ENCODE measurements at regions not wholly inside any gene's neighbourhood (a gene's known extent, or its start where the extent isn't known, plus 50 kb on each side); places are given as distances from the start of the nearest gene placed in this dataset.

GRCh38 chr2:66382091-66382490 is 52.8 kb upstream of the MEIS1 start:
- DNase-seq = no peak

- no peak for DNase-seq
These were observed 55.5 kb upstream of the MEIS1 start for GRCh38 chr2:66379473-66379872.

GRCh38 chr2:66377832-66378231 is 57.1 kb upstream of the MEIS1 start:
- DNase-seq = no peak

- no peak for DNase-seq
These were observed 64.1 kb upstream of the MEIS1 start for GRCh38 chr2:66370824-66371223.

- no peak for DNase-seq
These were observed 68.3 kb upstream of the MEIS1 start for GRCh38 chr2:66366619-66367018.

GRCh38 chr2:66364495-66365333 is 70.2 kb upstream of the MEIS1 start:
- no peak for DNase-seq

GRCh38 chr2:66362701-66363100 is 72.2 kb upstream of the MEIS1 start:
- no peak for DNase-seq

GRCh38 chr2:66346231-66346664 is 88.7 kb upstream of the MEIS1 start:
- DNase-seq = no peak

- DNase-seq = no peak
These were observed 90.8 kb upstream of the MEIS1 start for GRCh38 chr2:66344087-66344663.

- no peak for DNase-seq
These were observed 91.7 kb upstream of the MEIS1 start for GRCh38 chr2:66343259-66343658.

- DNase-seq = no peak
These were observed 94.4 kb upstream of the MEIS1 start for GRCh38 chr2:66340521-66340920.

GRCh38 chr2:66334237-66335029 is 100.5 kb upstream of the MEIS1 start:
- no peak for DNase-seq

GRCh38 chr2:66331176-66331575 is 103.7 kb upstream of the MEIS1 start:
- DNase-seq = no peak

GRCh38 chr2:66329081-66329605 is 105.8 kb upstream of the MEIS1 start:
- DNase-seq = no peak

- DNase-seq = no peak
These were observed 107.7 kb upstream of the MEIS1 start for GRCh38 chr2:66327066-66327740.

GRCh38 chr2:66324909-66325528 is 109.9 kb upstream of the MEIS1 start:
- no peak for DNase-seq

GRCh38 chr2:66324356-66324755 is 110.6 kb upstream of the MEIS1 start:
- no peak for DNase-seq

- no peak for DNase-seq
These were observed 111.5 kb upstream of the MEIS1 start for GRCh38 chr2:66323406-66323805.

GRCh38 chr2:66322506-66323260 is 112.2 kb upstream of the MEIS1 start:
- DNase-seq = no peak

GRCh38 chr2:66318009-66318561 is 116.8 kb upstream of the MEIS1 start:
- DNase-seq = no peak

GRCh38 chr2:66317268-66317890 is 117.5 kb upstream of the MEIS1 start:
- no peak for DNase-seq
